Gastrocnemius medialis (tissue), 4 donors: ENCODE measurements at regions not wholly inside any gene's neighbourhood (a gene's known extent, or its start where the extent isn't known, plus 50 kb on each side); places are given as distances from the start of the nearest gene placed in this dataset.

Experiments used
- ATAC-seq, 2 donors: fragments of 150-250 bp; one replicate each; pipeline ENCODE4 v1.9.1; 2016
- DNase-seq, 2 donors: peaks; one replicate each; pipeline ENCODE4 v3.0.0-alpha.2; 2019
- H3K27ac ChIP-seq, 4 donors: fragments of 200-600 bp; sonication (generic); 1 replicate in 1 of 4; 2 replicates in 3 of 4; pipeline ENCODE4 v1.5.1; 2016 to 2018; ENCODE audit warnings: mild to moderate bottlenecking in 2 of 4, moderate library complexity in 1 of 4
- H3K27me3 ChIP-seq, 3 donors: fragments of 200-600 bp; sonication (generic) in 2 of 3; 1 replicate in 1 of 3; 2 replicates in 2 of 3; pipeline versions ENCODE4 v1.5.1 to v1.6.0; 2016 to 2019; ENCODE audit warnings: mild to moderate bottlenecking in 1 of 3, moderate library complexity in 1 of 3
- H3K36me3 ChIP-seq, 2 donors: fragments of 200-600 bp; sonication (generic) in 1 of 2; one replicate each; pipeline ENCODE4 v1.5.1; 2017 to 2018
- H3K4me1 ChIP-seq, 2 donors: fragments of 200-600 bp; sonication (generic) in 1 of 2; one replicate each; pipeline ENCODE4 v1.5.1; 2016 to 2017; ENCODE audit warnings: mild to moderate bottlenecking in 2 of 2
- H3K4me3 ChIP-seq, 4 donors: fragments of 200-600 bp; sonication (generic) in 3 of 4; 1 replicate in 1 of 4; 2 replicates in 3 of 4; pipeline ENCODE4 v1.5.1; 2016 to 2019; ENCODE audit warnings: mild to moderate bottlenecking in 2 of 4
- H3K9me3 ChIP-seq, 3 donors: fragments of 200-600 bp; sonication (generic) in 2 of 3; 1 replicate in 1 of 3; 2 replicates in 2 of 3; pipeline ENCODE4 v1.5.1; 2016 to 2019
- POLR2A ChIP-seq, 2 donors: fragments of 450-650 bp; IDR thresholded peaks; one replicate each; pipeline ENCODE4 v1.6.1; 2017; ENCODE audit warnings: antibody characterized with exemption in 2 of 2, mild to moderate bottlenecking in 2 of 2, moderate library complexity in 2 of 2
- in situ Hi-C, 4 donors: fragments of 200-750 bp; cut with MboI; loops; one replicate each; pipeline versions ENCODE4 v1.15.0 to v1.8.0; 2017; ENCODE audit warnings: low sequenced_read_pairs in 4 of 4
- intact Hi-C: fragments of 100-400 bp; cut with DNase I; formaldehyde crosslinking; loops from one replicate; pipeline ENCODE4 v1.15.1; 2023; ENCODE audit warnings: low total_unique reads
- TF ChIP-seq, protein P1 (sequence below), 5 experiments: fragments of 450-650 bp in 3 of 5; fragments of 200-600 bp in 2 of 5; sonication (generic) in 2 of 5; IDR thresholded peaks in 4 of 5; conservative IDR thresholded peaks in 1 of 5; 1 replicate in 4 of 5; 2 replicates in 1 of 5; pipeline ENCODE4 v1.5.1; 2016 to 2019; ENCODE audit warnings: antibody characterized with exemption in 5 of 5, mild to moderate bottlenecking in 3 of 5, moderate library complexity in 3 of 5

- Histone ChIP-seq H3K27me3 (no peaks in the 10 kb centered on the region), H3K9me3 (no peaks in the 10 kb centered on the region), H3K36me3 (no peaks in the 10 kb centered on the region), H3K4me3 (no peak overlapping the region), H3K27ac (no peak overlapping the region), H3K4me1 (no peaks in the 10 kb centered on the region)
- TF ChIP-seq, protein P1, sequence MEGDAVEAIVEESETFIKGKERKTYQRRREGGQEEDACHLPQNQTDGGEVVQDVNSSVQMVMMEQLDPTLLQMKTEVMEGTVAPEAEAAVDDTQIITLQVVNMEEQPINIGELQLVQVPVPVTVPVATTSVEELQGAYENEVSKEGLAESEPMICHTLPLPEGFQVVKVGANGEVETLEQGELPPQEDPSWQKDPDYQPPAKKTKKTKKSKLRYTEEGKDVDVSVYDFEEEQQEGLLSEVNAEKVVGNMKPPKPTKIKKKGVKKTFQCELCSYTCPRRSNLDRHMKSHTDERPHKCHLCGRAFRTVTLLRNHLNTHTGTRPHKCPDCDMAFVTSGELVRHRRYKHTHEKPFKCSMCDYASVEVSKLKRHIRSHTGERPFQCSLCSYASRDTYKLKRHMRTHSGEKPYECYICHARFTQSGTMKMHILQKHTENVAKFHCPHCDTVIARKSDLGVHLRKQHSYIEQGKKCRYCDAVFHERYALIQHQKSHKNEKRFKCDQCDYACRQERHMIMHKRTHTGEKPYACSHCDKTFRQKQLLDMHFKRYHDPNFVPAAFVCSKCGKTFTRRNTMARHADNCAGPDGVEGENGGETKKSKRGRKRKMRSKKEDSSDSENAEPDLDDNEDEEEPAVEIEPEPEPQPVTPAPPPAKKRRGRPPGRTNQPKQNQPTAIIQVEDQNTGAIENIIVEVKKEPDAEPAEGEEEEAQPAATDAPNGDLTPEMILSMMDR (IDR thresholded peaks at IDR 0.05 in 4 of 5, conservative IDR thresholded peaks at IDR 0.05 in 1 of 5): no peak
- TF ChIP-seq POLR2A (IDR thresholded peaks at IDR 0.05): no peak
- ATAC-seq: no peak
- intact Hi-C loops: no loop called here
- no peak for DNase-seq
- in situ Hi-C loops: no loop called here
Measured at GRCh38 chr1:14205066-14205465, 393.4 kb upstream of the KAZN start.

DNA sequence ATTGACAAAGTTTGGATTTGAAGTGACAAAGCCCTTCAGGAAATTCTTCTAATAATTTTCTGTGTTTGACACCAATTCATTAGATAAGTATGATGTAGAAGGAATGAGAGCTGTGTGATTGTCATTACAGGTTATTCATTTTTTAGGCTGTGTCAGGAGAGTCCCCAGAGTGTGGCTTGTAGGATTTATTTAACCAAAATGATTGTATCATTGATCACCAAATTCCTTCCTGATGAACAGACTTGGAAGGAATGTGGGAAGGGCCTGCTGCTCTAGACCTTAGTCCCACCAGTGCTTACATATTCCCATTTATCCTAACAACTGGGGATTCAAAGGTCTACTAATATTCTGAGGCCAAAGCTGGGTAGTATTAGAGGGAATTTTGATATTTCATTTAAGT lies 383.3 kb upstream of the KAZN start:
- Histone ChIP-seq H3K9me3 (peaks cover 0 to 8% (median 0%) of the 10 kb centered on the region in 3 donors), H3K4me3 (no peak overlapping the region), H3K4me1 (no peaks in the 10 kb centered on the region), H3K27me3 (no peaks in the 10 kb centered on the region), H3K36me3 (no peaks in the 10 kb centered on the region), H3K27ac (no peak overlapping the region)
- ATAC-seq (no peak), DNase-seq (no peak)
- in situ Hi-C loops (no loop called here), intact Hi-C loops (no loop called here)
- TF ChIP-seq, protein P1 (IDR thresholded peaks at IDR 0.05 in 4 of 5, conservative IDR thresholded peaks at IDR 0.05 in 1 of 5): no peak
- no peak for TF ChIP-seq POLR2A (IDR thresholded peaks at IDR 0.05)

DNA sequence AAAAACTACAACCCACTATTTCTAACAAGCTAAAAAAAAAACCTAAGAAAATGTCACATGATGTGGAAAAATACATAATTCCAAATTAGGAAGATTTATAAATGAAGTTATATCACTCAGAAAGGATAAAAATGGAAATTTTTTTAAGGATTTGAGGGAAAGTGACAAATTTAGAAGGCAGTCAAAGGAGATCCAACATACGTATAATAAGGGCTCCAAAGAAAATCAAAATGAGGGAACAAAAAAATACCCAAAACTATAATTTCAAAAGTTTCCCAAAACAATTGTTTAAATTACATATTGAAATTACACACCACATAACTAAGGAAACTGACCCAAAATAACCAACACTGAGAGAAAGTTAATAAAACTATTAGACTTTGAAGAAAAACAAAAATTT lies 381.1 kb upstream of the KAZN start:
- in situ Hi-C loops: no loop called here
- no peaks in the 10 kb centered on the region for H3K27me3 ChIP-seq
- DNase-seq (no peak), ATAC-seq (no peak)
- H3K36me3 ChIP-seq: no peaks in the 10 kb centered on the region
- TF ChIP-seq POLR2A (IDR thresholded peaks at IDR 0.05): no peak
- TF ChIP-seq, protein P1 (IDR thresholded peaks at IDR 0.05 in 4 of 5, conservative IDR thresholded peaks at IDR 0.05 in 1 of 5): no peak
- H3K4me3 ChIP-seq: no peak overlapping the region
- intact Hi-C loops: no loop called here
- H3K4me1 ChIP-seq: no peaks in the 10 kb centered on the region
- no peak overlapping the region for H3K27ac ChIP-seq
- peaks cover 0 to 8% (median 0%) of the 10 kb centered on the region in 3 donors for H3K9me3 ChIP-seq

DNA sequence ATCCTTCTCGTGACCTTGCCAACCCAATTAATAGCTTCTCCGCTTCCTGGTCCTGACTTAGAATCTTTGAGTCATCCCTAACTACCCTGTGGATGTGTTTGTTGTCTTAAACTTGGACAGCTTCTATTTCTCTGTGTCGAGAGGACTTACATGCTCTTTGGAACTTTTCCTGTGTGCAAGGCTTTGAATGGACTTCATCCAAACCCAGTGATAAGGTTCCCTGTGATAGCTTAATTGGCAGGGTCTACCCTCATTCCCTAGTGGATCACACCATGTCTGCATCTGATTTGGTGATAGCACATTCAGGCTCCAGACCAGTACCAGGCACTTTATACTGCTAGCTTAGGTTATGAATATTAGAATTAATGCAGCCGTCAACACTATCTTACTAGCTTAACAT lies 378.2 kb upstream of the KAZN start:
- ATAC-seq (no peak), DNase-seq (no peak)
- in situ Hi-C loops: no loop called here
- no peaks in the 10 kb centered on the region for H3K27me3 ChIP-seq
- H3K36me3 ChIP-seq: no peaks in the 10 kb centered on the region
- H3K9me3 ChIP-seq: peaks cover 0 to 8% (median 0%) of the 10 kb centered on the region in 3 donors
- H3K4me3 ChIP-seq: no peak overlapping the region
- intact Hi-C loops: no loop called here
- TF ChIP-seq, protein P1 (IDR thresholded peaks at IDR 0.05 in 4 of 5, conservative IDR thresholded peaks at IDR 0.05 in 1 of 5): no peak
- TF ChIP-seq POLR2A (IDR thresholded peaks at IDR 0.05): no peak
- no peaks in the 10 kb centered on the region for H3K4me1 ChIP-seq
- H3K27ac ChIP-seq: no peak overlapping the region

GRCh38 chr1:14220811-14221210 lies 377.7 kb upstream of the KAZN start:
- no peak overlapping the region for H3K4me3 ChIP-seq
- H3K27me3 ChIP-seq: no peaks in the 10 kb centered on the region
- ATAC-seq (no peak), DNase-seq (no peak)
- H3K9me3 ChIP-seq: peaks cover 0 to 8% (median 0%) of the 10 kb centered on the region in 3 donors
- H3K36me3 ChIP-seq: no peaks in the 10 kb centered on the region
- TF ChIP-seq, protein P1 (IDR thresholded peaks at IDR 0.05 in 4 of 5, conservative IDR thresholded peaks at IDR 0.05 in 1 of 5): no peak
- TF ChIP-seq POLR2A (IDR thresholded peaks at IDR 0.05): no peak
- H3K27ac ChIP-seq: no peak overlapping the region
- intact Hi-C loops: no loop called here
- H3K4me1 ChIP-seq: no peaks in the 10 kb centered on the region
- in situ Hi-C loops: no loop called here
